ENCODE measurements at regions not wholly inside any gene's neighbourhood (a gene's known extent, or its start where the extent isn't known, plus 50 kb on each side); places are given as distances from the start of the nearest gene placed in this dataset.

DNA sequence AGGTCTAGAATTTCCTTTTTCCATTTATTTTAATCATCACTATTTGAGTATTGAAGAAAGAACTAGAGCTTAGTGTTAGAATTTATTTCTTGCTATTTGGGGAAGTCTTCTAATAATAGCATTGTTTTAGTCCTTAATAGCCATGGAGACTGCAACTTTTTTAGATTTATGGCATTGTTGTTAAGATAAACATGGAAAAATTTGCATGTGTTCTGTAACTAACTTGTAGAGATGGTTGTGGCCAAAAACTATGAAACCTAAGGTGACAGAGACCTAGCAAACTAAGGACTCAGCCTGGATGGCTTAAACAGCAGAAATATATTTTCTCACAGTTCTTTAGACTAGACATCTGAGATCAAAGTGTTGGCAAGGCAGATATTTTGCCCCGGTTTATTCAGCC, 246.4 kb downstream of the SPRY2 start:
- DNase-seq (ENCODE audit: extremely low read depth, insufficient read length), result no peak
- TF ChIP-seq, protein P1, sequence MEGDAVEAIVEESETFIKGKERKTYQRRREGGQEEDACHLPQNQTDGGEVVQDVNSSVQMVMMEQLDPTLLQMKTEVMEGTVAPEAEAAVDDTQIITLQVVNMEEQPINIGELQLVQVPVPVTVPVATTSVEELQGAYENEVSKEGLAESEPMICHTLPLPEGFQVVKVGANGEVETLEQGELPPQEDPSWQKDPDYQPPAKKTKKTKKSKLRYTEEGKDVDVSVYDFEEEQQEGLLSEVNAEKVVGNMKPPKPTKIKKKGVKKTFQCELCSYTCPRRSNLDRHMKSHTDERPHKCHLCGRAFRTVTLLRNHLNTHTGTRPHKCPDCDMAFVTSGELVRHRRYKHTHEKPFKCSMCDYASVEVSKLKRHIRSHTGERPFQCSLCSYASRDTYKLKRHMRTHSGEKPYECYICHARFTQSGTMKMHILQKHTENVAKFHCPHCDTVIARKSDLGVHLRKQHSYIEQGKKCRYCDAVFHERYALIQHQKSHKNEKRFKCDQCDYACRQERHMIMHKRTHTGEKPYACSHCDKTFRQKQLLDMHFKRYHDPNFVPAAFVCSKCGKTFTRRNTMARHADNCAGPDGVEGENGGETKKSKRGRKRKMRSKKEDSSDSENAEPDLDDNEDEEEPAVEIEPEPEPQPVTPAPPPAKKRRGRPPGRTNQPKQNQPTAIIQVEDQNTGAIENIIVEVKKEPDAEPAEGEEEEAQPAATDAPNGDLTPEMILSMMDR (IDR thresholded peaks at IDR 0.05; ENCODE audit: insufficient read depth, low read length, poor library complexity, severe bottlenecking), result no peak
- no peaks in the 10 kb centered on the region for H3K27me3 ChIP-seq (replicated peaks; ENCODE audit: control insufficient read depth, insufficient read depth, low read length)
- H3K4me3 ChIP-seq (replicated peaks; ENCODE audit: low read depth, low read length), result no peak overlapping the region
- H3K36me3 ChIP-seq (ENCODE audit: control insufficient read depth, insufficient read depth, low read length), result no peaks in the 10 kb centered on the region

DNA sequence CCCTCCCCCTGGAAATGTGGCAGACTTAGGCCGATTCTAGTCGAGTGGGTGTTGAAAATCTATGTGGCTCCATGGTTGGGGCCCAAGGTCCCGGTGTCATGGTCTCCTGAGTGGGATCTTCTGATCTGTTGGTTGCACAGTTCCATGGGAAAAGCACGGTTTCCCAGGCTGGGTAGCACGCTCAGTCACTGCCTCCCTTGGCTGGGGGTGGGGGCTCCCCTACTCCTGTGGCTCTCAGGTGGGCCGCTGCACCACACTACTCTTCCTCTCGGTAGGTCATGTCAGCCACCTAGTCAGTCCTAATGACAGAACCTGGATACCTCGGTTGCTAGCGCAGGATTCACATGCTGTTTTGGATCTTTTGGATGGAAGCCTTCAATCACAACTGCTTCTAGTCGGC, 247.0 kb downstream of the SPRY2 start:
- Histone ChIP-seq H3K36me3 (ENCODE audit: control insufficient read depth, insufficient read depth, low read length) (no peaks in the 10 kb centered on the region), H3K4me3 (replicated peaks; ENCODE audit: low read depth, low read length) (no peak overlapping the region), H3K27me3 (replicated peaks; ENCODE audit: control insufficient read depth, insufficient read depth, low read length) (no peaks in the 10 kb centered on the region)
- TF ChIP-seq, protein P1 (IDR thresholded peaks at IDR 0.05; ENCODE audit: insufficient read depth, low read length, poor library complexity, severe bottlenecking), result no peak
- DNase-seq (ENCODE audit: extremely low read depth, insufficient read length), result no peak

GRCh38 chr13:80086304-80086721, 254.6 kb downstream of the SPRY2 start:
- no peaks in the 10 kb centered on the region for H3K36me3 ChIP-seq (ENCODE audit: control insufficient read depth, insufficient read depth, low read length)
- no peak for DNase-seq (ENCODE audit: extremely low read depth, insufficient read length)
- TF ChIP-seq, protein P1 (IDR thresholded peaks at IDR 0.05; ENCODE audit: insufficient read depth, low read length, poor library complexity, severe bottlenecking), result no peak
- no peaks in the 10 kb centered on the region for H3K27me3 ChIP-seq (replicated peaks; ENCODE audit: control insufficient read depth, insufficient read depth, low read length)
- no peak overlapping the region for H3K4me3 ChIP-seq (replicated peaks; ENCODE audit: low read depth, low read length)

DNA sequence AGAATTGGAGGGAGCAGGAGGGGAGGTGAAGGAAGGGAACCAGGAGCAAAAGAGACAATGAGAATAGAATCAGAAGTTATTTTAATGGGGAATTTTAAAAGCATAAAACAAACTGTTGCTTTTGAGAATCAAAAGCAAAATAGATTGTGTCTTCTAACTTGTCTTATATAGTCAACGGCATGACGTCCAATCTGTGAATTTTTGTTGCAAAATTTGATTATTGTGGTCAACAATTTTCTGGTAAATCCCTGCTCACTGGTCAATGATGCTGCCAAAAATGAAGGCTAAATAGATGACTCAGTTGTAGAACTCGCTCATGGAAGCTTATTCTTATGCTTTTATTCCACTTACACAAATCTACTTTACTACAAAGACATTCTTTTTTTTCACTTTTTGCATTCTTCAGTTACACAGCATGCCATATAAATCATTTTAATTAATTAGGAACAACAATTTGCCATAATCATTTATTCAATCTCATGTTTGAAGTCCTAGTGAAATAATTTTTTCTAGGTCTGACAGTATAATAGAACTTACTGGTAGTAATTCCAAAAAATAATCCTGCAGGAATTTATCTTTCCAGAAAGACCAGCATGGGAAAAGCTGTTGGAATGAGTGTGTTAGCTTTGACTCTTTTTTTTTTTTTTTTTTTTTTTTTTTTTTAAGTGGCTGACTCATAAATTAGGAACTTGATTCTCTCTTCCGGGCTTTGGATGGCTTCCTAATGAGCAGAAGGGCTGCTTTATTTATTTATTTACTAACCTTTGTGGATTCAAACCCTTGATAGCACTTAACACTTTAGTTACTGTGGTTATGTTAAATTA, 256.9 kb downstream of the SPRY2 start:
- TF ChIP-seq, protein P1 (IDR thresholded peaks at IDR 0.05; ENCODE audit: insufficient read depth, low read length, poor library complexity, severe bottlenecking), result no peak
- no peak for DNase-seq (ENCODE audit: extremely low read depth, insufficient read length)
- Histone ChIP-seq H3K4me3 (replicated peaks; ENCODE audit: low read depth, low read length) (no peak overlapping the region), H3K27me3 (replicated peaks; ENCODE audit: control insufficient read depth, insufficient read depth, low read length) (no peaks in the 10 kb centered on the region), H3K36me3 (ENCODE audit: control insufficient read depth, insufficient read depth, low read length) (no peaks in the 10 kb centered on the region)

- TF ChIP-seq, protein P1 (IDR thresholded peaks at IDR 0.05; ENCODE audit: insufficient read depth, low read length, poor library complexity, severe bottlenecking), result no peak
- no peak overlapping the region for H3K4me3 ChIP-seq (replicated peaks; ENCODE audit: low read depth, low read length)
- no peaks in the 10 kb centered on the region for H3K27me3 ChIP-seq (replicated peaks; ENCODE audit: control insufficient read depth, insufficient read depth, low read length)
- no peaks in the 10 kb centered on the region for H3K36me3 ChIP-seq (ENCODE audit: control insufficient read depth, insufficient read depth, low read length)
- DNase-seq (ENCODE audit: extremely low read depth, insufficient read length), result no peak
Observed at GRCh38 chr13:80083081-80083852, 257.7 kb downstream of the SPRY2 start.
